Neural crest cell (in vitro differentiated cells): ENCODE measurements at regions not wholly inside any gene's neighbourhood (a gene's known extent, or its start where the extent isn't known, plus 50 kb on each side); places are given as distances from the start of the nearest gene placed in this dataset.

Source experiments
- DNase-seq: peaks from one replicate; pipeline ENCODE4 v3.0.0; 2021; ENCODE audit warnings: low read depth, mixed read lengths, low spot score
- H3K27ac Mint-ChIP-seq: one replicate; pipeline ENCODE4 v1.8.0; 2021; ENCODE audit warnings: mild to moderate bottlenecking, mixed read lengths; ENCODE audit not compliant: unreplicated experiment
- H3K27me3 Mint-ChIP-seq: 2 replicates; pipeline ENCODE4 v1.8.0; 2021; ENCODE audit warnings: low read depth, mild to moderate bottlenecking, mixed read lengths
- H3K36me3 Mint-ChIP-seq: 2 replicates; pipeline ENCODE4 v1.8.0; 2021; ENCODE audit warnings: low read depth, mild to moderate bottlenecking, mixed read lengths
- H3K4me1 Mint-ChIP-seq: 2 replicates; pipeline ENCODE4 v1.8.0; 2021; ENCODE audit warnings: mixed read lengths
- H3K4me3 Mint-ChIP-seq: one replicate; pipeline ENCODE4 v1.8.0; 2021; ENCODE audit warnings: mild to moderate bottlenecking, mixed read lengths
- H3K9me3 Mint-ChIP-seq: 2 replicates; pipeline ENCODE4 v1.8.0; 2021; ENCODE audit warnings: mixed read lengths
- CTCF ChIP-seq: fragments of 200-600 bp; sonication (generic); conservative IDR thresholded peaks from 2 replicates; pipeline ENCODE4 v1.5.0; 2021; ENCODE audit warnings: antibody characterized with exemption, mild to moderate bottlenecking

DNA sequence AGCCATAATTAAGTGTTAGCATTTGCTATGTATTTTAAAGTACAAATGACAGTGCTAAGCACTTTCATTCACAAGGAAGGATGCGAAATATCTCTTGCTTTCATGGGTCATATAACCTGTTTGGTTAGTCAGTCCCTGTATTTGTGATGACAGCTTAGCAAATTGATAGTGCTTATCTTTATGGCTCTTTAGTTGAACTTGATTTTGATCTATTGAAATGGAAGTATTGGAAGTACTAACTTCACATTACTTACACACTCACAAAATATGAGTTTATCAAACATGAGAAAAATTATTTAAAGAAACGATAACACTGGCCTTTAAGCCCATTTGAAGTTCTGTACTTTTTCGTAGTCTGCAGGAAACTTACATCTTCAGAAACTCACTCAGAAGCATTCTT lies 97.4 kb upstream of the NEUROD1 start:
- peaks cover 8% of the 10 kb centered on the region for H3K9me3 Mint-ChIP-seq

DNA sequence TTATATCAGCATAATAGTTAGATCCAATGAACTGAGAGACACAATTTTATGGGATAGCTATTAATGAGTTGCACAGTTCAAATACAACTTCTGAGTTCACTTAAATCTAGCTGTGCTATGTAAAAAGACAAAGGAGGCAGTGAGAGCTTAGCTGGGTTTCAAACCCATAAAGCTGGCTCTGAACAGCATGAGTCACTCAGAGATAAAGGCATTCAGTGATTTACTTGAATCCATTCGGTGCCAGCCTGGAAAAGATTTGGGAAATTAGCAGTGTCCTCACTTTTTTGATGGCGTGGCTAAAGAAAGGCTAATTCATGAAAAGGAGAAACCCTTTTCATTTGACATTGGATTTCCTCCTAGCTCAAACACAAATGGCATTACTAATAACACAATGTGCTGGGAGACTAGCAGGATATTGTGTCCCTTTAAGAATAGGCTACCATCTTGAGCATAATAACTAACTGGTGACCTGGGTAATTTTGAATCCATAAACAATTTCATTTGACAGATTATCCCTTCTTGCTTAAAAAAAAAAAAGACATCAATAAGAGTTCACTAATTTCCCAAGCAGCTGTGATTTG lies 98.4 kb upstream of the NEUROD1 start:
- DNase-seq = no peak
- H3K36me3 Mint-ChIP-seq = peaks cover 2% of the 10 kb centered on the region
- TF ChIP-seq CTCF = no peak
- H3K9me3 Mint-ChIP-seq = peaks cover 8% of the 10 kb centered on the region
- H3K4me3 Mint-ChIP-seq = no peak overlapping the region
- H3K27ac Mint-ChIP-seq = peak overlapping the region; percentile 97
- H3K4me1 Mint-ChIP-seq = peaks cover 63% of the 10 kb centered on the region
- H3K27me3 Mint-ChIP-seq = no peaks in the 10 kb centered on the region

More for the DNA sequence above, 97.4 kb upstream of the NEUROD1 start:
- no peak overlapping the region for H3K4me3 Mint-ChIP-seq
- DNase-seq = no peak
- no peak for TF ChIP-seq CTCF
- H3K27ac Mint-ChIP-seq = no peak overlapping the region
- no peaks in the 10 kb centered on the region for H3K27me3 Mint-ChIP-seq
- H3K36me3 Mint-ChIP-seq = peaks cover 2% of the 10 kb centered on the region
- peaks cover 53% of the 10 kb centered on the region for H3K4me1 Mint-ChIP-seq

GRCh38 chr2:181779288-181780021 lies 99.1 kb upstream of the NEUROD1 start:
- DNase-seq = no peak
- peaks cover 70% of the 10 kb centered on the region for H3K4me1 Mint-ChIP-seq
- peaks cover 2% of the 10 kb centered on the region for H3K36me3 Mint-ChIP-seq
- no peaks in the 10 kb centered on the region for H3K27me3 Mint-ChIP-seq
- H3K9me3 Mint-ChIP-seq = peaks cover 5% of the 10 kb centered on the region
- H3K27ac Mint-ChIP-seq = peak overlapping the region; percentile 97
- TF ChIP-seq CTCF = no peak
- peak overlapping the region; percentile 32 for H3K4me3 Mint-ChIP-seq

DNA sequence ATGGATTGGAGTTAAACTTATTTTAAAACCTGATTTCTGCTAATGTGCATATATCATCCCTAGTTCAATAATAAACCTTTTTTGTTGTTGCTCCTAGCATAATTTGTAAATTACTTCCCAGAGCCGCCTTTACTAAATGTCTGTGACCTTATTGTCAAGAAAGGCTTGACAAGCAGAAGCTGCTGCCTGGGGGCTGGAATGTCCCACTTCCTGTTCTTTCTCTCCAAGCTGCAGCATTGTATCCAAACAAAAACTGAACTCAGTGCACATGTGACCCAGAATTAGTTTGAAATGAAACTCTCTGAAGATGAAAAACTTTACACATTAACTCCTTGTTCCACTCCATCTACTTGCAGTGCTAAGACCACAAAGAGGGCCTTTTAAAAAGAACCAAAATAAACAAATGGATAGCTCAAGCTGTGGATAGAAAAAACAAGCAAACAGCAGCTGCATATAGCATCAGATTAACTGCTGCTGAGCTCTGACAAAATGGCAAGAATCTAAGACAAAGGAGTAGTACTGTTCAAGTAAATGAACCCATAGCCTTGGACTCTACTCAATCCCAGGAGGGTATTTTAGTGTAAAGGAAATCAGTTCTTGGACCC lies 99.8 kb upstream of the NEUROD1 start:
- Mint-ChIP-seq H3K27me3 (no peaks in the 10 kb centered on the region), H3K9me3 (peaks cover 2% of the 10 kb centered on the region), H3K36me3 (no peaks in the 10 kb centered on the region), H3K4me3 (peak overlapping the region; percentile 32), H3K4me1 (peaks cover 72% of the 10 kb centered on the region), H3K27ac (peak overlapping the region; percentile 97)
- DNase-seq = peak; percentile 30
- no peak for TF ChIP-seq CTCF

DNA sequence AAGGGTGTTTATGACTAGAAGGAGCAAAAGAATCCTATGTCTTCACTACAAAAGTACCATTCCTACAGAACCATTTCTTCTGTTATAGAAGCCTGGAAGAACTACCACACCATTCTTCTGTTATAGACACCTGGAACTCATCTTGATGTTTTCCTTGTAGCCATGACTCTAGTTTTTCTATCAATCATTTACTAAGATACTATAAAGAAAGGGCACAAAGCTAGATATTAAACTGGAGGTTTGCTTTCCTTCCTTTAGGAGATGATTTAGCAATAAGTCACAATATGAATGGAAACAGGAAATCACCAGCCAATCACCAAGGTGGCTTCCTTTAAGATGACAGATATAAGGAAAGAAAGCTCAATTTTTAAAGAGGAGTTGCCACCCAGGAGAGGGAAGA lies 100.3 kb upstream of the NEUROD1 start:
- Mint-ChIP-seq H3K4me3 (peak overlapping the region; percentile 32), H3K4me1 (peaks cover 72% of the 10 kb centered on the region)

More for the DNA sequence above, 100.3 kb upstream of the NEUROD1 start:
- H3K36me3 Mint-ChIP-seq = no peaks in the 10 kb centered on the region
- H3K27ac Mint-ChIP-seq = peak overlapping the region; percentile 97
- peaks cover 2% of the 10 kb centered on the region for H3K9me3 Mint-ChIP-seq
- TF ChIP-seq CTCF = no peak
- no peak for DNase-seq
- no peaks in the 10 kb centered on the region for H3K27me3 Mint-ChIP-seq
